ENCODE measurements at regions not wholly inside any gene's neighbourhood (a gene's known extent, or its start where the extent isn't known, plus 50 kb on each side); places are given as distances from the start of the nearest gene placed in this dataset.

DNA sequence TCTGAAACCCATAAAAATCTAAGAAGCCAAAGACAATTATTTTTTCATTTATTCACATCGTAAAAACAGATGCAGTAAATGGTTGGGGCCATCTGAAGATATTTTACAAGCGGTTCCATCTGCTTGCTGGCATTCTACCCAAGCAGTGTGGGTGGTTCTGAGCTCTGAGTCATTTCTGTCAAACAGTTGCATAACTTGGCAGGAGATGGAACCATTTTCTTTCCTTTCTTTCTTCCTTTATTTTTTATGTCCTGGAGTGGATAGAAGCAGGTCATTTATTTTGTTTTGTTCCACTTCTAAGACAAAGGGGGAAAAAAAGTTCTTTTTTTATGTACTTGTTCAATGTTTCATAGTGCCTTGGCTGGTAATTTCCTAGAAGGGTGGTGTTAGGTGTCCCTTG lies 1151.9 kb upstream of the GOT2 start (continued):
- TF ChIP-seq SMAD2 (IDR thresholded peaks at IDR 0.05; ENCODE audit: low read depth, low read length) (no peak), GABPA (tag; conservative IDR thresholded peaks at IDR 0.05; ENCODE audit: low read depth) (no peak), RBFOX2 (IDR thresholded peaks at IDR 0.05; ENCODE audit: low read depth, low read length) (no peak), CBFA2T3 (IDR thresholded peaks at IDR 0.05) (no peak), MYC (IDR thresholded peaks at IDR 0.05; ENCODE audit: low read depth, low read length) (no peak), MYC (CRISPR knock-in tag; IDR thresholded peaks at IDR 0.05; ENCODE audit: borderline replicate concordance, low read depth) (no peak), RFX5 (IDR thresholded peaks at IDR 0.05; ENCODE audit: low read depth, low read length) (no peak)

GRCh38 chr16:59881376-59881775 lies 1147.3 kb upstream of the GOT2 start:
- Histone ChIP-seq H3K9me1 (ENCODE audit: control insufficient read depth, insufficient read depth, low read length) (no peaks in the 10 kb centered on the region), H3K36me3 (ENCODE audit: control insufficient read depth, insufficient read depth, low read length) (no peaks in the 10 kb centered on the region), H3K27me3 (ENCODE audit: control insufficient read depth in 2 of 2, insufficient read depth in 2 of 2, low read length in 2 of 2) (no peaks in the 10 kb centered on the region), H3K4me3 (no peak overlapping the region), H3K79me2 (ENCODE audit: control insufficient read depth, insufficient read depth, low read length) (no peaks in the 10 kb centered on the region), H3K9ac (ENCODE audit: insufficient read depth in 1 of 2, low read depth in 2 of 2, low read length in 2 of 2) (no peak overlapping the region), H3K9me3 (replicated peaks; ENCODE audit: control insufficient read depth, insufficient read depth, low read depth, low read length) (no peaks in the 10 kb centered on the region), H4K20me1 (replicated peaks; ENCODE audit: control insufficient read depth, insufficient read depth, low read length) (no peaks in the 10 kb centered on the region), H3K4me2 (ENCODE audit: insufficient read depth, low read length) (no peak overlapping the region), H3K4me1 (replicated peaks in 1 of 2; ENCODE audit: control insufficient read depth in 2 of 2, insufficient read depth in 2 of 2, low read length in 2 of 2) (no peaks in the 10 kb centered on the region), H3K27ac (ENCODE audit: extremely low read depth, low read depth, low read length) (no peak overlapping the region), H2AFZ (ENCODE audit: low read depth, low read length) (no peak overlapping the region)
- in situ Hi-C loops (cut with MboI) (no loop called here), intact Hi-C loops (cut with micrococcal nuclease) (no loop called here)
- BruUV-seq (replicated peaks) = no TSS peak
- no peak for DNase-seq (ENCODE audit: extremely low read depth in 1 of 4, low spot score in 3 of 4)
- POLR2A ChIA-PET = no interaction called here
- 0% methylated on average over 3 of the region's 3 CpGs for WGBS (ENCODE audit: insufficient coverage, low coverage, missing lambda C conversion rate)
- CTCF ChIA-PET (ENCODE audit: low intra/inter-chr PET ratio) = no interaction called here
- FAIRE-seq = no peak
- ATAC-seq = no peak
- TF ChIP-seq GTF2B (IDR thresholded peaks at IDR 0.05; ENCODE audit: extremely low read depth, insufficient read length) (no peak), ZNF384 (IDR thresholded peaks at IDR 0.05; ENCODE audit: low read depth, low read length) (no peak), ZNF274 (IDR thresholded peaks at IDR 0.05; ENCODE audit: borderline replicate concordance, low read depth, low read length) (no peak), ZBTB9 (CRISPR knock-in tag; IDR thresholded peaks at IDR 0.05) (no peak), THRB (CRISPR knock-in tag; conservative IDR thresholded peaks at IDR 0.05) (no peak), POLR2A (conservative IDR thresholded peaks at IDR 0.05) (no peak), MED1 (CRISPR knock-in tag; IDR thresholded peaks at IDR 0.05; ENCODE audit: borderline replicate concordance) (no peak), ZNF76 (CRISPR knock-in tag; IDR thresholded peaks at IDR 0.05; ENCODE audit: borderline replicate concordance) (no peak), TAF9B (IDR thresholded peaks at IDR 0.05; ENCODE audit: partially characterized antibody) (no peak), ZBTB34 (CRISPR knock-in tag; IDR thresholded peaks at IDR 0.05) (no peak)
- TF ChIP-seq, protein P1, sequence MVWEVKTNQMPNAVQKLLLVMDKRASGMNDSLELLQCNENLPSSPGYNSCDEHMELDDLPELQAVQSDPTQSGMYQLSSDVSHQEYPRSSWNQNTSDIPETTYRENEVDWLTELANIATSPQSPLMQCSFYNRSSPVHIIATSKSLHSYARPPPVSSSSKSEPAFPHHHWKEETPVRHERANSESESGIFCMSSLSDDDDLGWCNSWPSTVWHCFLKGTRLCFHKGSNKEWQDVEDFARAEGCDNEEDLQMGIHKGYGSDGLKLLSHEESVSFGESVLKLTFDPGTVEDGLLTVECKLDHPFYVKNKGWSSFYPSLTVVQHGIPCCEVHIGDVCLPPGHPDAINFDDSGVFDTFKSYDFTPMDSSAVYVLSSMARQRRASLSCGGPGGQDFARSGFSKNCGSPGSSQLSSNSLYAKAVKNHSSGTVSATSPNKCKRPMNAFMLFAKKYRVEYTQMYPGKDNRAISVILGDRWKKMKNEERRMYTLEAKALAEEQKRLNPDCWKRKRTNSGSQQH (CRISPR knock-in tag; IDR thresholded peaks at IDR 0.05) = no peak
